Ureter (tissue), 1 donor: ENCODE measurements at regions not wholly inside any gene's neighbourhood (a gene's known extent, or its start where the extent isn't known, plus 50 kb on each side); places are given as distances from the start of the nearest gene placed in this dataset.
"Not testable (repeated sequence)": the region's sequence is repeated elsewhere in the genome, so short reads cannot be mapped to it uniquely, and the experiment has no call there.

Experiments
- DNase-seq: peaks from one replicate; pipeline ENCODE4 v3.0.0-alpha.2; 2020; ENCODE audit warnings: low spot score
- donor health status: DM: yes; HTN: yes; CAD: no.

DNA sequence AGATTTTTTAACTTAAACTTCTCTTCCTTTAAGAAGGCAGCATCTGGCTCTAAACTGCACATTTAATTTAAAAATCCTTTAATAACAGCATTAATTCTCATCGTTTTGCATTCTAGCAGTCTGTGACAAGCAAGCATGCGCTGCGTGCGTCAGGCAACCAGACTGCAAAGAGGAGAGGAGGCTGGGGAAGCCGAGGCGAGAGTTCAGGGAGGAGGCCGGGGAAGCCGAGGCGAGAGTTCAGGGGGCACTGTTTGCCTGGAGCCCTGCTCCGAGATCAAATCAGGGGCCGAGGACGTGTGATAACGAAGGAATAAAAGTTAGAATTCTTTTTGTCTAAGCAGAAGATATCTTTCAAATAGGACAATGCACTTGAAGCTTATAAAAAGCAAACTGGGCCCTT is 435.7 kb downstream of the EFNB2 start:
- no peak for DNase-seq

DNA sequence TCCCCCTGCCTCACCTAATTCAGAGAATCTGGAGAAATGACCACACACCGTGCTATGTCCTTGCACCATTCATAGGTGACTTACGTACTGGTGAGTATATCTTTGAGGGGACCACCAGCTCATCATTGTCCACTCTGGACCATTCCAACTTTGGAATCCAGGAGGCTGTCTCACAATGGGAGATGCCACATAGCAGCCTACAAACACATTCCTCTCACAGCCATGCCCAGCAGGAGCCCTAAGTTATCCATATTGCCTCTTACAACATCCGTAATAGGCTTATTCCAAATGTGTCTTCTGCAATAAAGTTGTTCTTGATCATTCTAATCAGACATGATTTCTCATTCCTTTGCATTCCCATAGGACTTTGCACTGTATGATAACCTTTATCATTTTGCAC is 436.7 kb downstream of the EFNB2 start:
- DNase-seq, result no peak

DNA sequence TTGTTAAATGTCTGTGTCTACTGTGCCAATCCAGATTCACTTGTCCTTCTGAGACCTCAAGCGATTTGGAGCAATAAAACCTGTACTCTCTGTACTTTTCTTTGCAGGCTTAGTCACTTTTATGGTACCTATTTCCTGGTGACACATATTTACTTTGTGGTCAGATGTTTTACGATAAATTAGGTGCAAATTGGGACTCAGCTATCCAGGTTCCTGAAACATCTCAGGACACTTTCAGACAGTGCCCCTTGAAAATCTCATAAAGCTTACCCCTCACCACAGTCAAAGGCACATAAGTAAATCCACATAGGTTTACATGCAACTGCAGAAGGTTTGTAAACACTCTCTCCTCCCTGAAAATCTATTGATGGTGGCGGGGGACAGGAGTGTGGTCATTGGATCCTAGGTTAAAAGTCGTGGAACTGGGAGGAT is 438.8 kb downstream of the EFNB2 start:
- no peak for DNase-seq

DNA sequence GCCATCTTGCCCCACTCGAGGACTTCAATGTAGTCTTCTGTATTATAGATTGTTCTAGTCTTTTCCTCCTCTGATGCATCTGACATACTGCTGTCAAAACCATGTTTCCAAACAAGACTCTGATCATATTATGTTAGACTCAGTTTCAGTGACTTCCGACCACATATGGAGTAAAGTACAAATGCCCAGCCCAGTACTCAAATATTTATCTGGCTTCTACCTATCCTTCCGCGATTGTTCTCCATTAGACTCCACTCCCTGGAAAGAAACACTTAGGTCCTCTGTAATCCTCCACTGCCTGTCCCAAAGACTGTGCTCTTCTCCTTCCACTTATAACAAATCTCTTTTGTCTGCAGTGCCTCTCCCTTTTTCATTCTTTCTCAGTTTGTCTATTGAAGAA is 439.5 kb downstream of the EFNB2 start:
- DNase-seq, result no peak

DNA sequence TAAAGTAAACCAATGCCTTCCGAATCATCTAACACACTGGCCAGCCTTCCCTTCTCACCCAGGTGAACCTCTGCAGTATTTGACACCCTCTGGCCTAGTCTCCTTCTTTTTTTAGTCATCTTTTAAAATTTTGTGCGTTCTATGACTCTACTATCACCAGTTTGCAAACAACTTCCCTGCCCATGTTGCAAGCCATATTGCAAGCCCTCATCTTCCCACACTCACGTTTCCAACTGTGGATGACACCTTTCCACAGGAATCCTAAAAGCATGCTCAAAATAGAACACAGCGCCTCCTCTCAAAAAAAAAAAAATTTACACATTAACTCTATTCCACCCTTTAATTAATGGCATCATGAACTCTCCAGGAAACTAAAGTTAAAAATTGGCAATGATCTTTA is 440.1 kb downstream of the EFNB2 start:
- DNase-seq, result no peak

DNA sequence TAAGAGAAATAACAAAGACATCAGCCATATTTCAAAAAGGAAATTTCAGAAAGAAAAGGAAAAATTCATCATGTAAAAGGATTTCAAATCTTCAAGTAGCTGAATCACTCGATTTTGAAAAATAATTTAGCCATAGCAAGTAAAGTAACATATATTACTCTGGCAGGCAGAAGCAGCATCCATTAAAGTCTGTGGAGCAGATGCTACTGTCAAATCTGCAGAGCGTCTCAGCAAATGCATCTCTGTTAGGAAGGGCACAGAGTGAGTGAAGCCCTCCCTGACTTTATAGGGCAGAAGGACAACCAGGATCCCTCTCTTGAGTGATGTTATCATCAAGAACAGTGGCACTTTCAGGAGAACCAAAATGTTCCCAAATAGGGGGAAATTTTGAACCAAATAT is 445.5 kb downstream of the EFNB2 start:
- DNase-seq, result no peak

DNA sequence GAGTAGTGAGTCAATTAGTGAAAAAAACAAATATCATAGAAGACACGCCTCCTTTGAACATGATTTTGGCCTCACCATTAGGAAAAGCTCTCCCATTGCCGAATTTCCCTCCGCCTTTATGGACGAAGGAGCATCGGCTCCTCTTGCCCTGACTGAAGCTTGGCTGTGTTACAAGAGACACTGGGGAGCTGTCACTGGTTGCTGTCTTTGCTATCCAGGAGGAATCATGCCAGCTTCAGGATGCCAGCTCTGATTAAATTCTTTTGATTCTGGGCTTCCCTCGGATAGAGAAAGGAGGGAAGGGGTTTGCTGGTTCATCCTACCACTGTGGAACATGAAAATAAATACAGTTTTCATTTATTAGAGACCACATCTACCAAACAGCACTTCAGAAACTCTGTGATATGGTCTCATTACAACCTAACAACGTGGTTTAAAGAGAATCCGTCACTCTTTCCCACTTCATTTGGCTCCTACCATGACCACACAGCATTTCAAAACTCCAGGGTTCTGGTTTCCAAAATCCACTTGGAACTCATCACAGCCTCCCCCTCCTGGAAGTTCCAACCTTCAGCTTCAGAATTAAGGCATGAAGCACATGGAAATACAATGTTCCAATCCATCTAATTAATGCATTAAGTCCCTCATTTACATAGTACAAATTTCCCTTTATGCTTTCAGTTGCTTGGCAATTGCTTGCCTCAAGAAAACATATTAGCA is 446.0 kb downstream of the EFNB2 start:
- no peak for DNase-seq

DNA sequence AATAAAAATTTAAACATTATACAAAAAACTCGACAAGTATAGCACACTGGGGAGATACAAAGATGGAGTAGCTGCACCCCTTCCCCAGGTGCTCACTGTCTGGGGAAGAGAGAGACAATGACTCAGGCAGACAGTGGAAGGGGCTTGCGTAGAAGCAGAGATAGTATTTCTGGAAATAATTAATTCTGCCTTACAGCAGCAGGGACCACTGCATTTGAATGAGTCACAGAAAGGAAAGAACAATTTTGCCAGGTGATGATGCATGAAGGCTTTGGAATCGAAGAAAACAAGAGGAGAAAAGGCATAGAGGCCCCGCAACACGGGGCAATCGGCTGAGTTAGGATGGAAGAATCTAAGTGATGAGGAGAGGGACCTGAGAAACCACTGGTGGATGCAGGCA is 447.4 kb downstream of the EFNB2 start:
- no peak for DNase-seq

DNA sequence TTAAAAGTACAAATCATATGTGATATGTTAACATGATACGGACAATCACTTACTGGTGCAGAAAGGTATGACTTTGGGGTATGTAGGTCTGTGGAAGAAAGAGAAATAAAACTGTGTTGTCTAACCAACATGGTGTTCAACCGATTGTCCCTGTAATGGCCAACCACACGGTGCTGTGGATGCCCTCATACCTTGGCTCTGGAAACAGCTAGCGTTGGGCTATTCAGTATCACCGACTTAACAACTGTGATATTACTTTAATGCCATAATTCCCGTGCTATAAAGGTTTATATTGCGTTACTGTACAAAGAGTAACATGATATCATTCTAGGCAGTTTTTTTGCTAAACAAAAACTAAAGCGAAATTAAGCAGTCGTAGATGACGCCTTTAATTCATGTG is 448.3 kb downstream of the EFNB2 start:
- no peak for DNase-seq

DNA sequence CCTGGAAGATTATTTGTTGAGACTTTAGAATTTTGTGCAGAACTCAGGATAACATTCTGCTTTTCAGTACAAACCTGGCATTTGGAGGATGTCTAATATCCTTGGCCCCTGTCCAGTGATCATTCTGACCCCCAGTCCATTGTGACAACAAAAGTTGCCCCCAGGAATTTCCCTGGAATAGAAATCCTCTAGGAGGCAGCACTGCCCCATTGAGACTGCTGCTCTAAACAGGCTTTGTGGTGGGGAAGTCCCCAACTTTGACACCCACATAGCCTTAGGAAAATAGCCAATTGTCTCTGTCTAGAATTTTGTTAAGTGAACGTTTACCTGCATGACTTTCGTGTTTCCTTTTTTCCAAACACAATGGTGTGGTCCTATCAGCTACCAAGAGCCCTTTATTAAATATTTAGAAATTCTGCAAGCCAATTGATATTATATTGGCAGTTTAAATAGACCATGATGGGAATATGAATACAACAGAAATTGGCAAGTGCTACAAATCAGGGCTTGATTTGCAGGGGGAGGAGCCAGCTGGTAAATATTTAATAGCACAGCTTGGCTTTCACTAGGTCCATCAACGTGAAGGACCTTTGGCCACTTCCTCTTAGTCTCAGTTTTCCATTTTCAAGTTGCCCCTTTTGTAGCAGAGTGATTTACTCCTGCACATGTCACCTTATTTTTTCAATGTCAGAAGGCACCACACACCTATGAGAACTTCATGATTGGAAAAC is 451.7 kb downstream of the EFNB2 start:
- no peak for DNase-seq

DNA sequence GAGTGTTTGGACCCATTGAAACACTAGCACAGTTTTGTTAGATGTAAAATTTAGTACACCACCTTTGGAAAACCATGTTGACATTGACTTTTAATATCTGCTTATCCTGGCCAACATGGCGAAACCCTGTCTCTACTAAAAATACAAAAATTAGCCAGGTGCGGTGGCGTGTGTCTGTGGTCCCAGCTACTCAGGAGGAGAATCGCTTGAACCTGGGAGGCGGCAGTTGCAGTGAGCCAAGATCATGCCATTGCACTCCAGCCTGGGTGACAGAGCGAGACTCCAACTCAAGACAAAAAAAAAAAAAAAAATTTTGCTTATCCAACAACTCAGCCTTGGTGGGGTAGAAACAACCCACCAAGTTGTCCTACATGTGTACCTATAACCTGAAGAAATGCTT is 454.2 kb downstream of the EFNB2 start:
- DNase-seq, result not testable (repeated sequence)

DNA sequence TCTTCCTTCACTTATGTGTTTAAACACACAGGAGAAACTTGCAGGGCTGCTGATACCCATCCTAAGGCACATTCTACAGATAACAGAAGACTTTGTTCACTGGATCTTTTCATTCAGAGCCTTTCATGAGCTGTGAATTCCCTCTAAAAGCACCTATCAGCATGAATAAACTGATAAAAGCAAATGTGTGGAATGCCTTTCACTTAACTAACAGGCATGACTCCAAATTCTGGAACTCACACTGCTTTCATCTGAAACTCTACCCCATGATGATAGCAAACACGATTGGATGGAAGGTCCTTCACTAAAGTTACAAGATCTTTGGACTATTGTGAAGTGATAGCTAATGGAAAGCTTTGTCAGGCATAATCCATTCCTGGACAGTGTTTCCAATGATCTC is 457.3 kb downstream of the EFNB2 start:
- no peak for DNase-seq

DNA sequence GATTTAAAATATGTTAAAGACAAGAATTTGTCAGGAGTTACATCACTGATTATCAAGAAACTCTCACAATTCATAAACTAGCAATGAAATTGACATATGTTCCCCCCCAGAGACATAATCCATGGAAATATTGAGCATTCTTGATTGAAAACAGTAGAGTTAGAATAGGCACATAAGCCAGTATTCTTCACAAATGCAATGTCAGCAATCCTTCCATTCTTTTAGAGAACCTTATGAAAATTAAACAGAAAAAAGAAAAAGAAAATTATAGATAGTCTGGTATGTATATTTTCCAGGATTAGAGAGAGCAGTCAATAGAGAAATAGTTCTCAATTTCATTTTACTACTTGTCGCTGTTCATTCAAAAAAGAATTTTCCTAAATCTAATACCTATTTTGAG is 458.4 kb downstream of the EFNB2 start:
- DNase-seq, result no peak

DNA sequence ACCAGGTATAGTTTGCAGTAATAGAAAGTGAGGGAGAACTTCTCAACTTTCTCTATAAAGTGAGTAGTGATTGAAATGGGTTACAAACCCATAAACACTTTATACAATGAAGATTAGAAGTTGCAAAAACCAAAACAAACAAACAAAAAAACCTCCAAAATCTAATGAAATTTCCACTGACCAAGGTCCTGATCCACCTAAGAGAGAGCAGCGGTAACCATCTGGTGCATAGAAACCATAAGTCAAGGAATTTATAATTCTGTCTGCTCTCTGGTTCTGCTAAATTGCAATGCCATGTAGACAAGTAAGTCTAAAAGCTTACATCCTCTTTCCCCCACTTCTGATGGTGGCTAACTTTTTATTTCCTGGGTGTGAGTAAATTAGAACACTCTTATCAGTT is 463.4 kb downstream of the EFNB2 start:
- DNase-seq, result no peak

DNA sequence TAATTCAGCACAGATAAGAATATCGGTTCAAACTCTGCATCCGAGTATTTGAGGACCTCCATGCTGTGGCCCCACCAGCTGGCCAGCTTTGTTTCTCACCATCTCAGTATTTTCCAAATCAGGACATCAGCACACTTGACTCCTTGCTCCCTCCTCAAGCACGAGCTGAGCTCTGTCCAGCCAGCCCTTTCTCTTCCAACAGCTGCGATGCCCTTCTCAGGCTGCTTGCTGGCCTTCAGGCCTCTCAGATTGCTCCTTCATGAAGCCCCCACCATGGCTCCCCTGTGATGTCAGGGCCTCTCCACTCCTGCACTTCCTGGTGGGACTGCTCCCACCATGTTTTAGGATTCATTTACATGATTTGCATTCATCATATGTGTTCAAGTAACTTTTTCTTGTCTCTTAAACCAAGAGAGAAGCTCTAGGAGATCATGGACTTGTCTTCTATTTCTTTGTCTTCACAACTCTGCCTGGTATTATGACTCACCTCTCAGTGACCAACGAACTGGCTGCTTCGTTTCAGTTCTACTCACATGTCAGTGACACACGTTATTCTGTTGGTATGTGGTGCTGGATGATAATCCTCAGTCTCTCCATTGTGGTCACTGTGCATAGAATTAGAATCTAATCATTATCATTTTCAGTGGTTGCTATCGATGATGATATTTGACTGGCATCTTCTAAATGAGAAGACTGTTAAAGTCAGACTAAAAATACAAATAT is 471.7 kb downstream of the EFNB2 start:
- DNase-seq, result no peak

DNA sequence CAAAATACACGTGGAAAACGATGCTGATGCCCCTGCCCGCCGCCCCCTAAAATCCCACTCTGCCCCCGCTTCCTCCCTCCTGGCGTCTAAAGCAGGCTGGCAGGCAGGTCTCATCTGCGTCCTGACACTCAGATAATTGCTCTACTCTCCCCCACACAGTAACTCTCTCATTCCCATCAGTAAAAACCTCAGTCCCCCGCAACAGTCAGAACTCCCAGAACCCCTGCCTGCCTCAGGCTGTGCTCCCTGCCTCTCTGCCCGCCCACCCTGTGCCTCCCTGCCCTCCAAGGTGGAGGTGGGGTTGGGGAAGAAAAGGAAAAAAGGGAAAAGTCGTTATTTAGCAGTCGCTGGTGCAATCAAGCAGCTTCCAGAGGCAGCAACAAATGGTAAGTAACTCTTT is 473.7 kb downstream of the EFNB2 start:
- no peak for DNase-seq

DNA sequence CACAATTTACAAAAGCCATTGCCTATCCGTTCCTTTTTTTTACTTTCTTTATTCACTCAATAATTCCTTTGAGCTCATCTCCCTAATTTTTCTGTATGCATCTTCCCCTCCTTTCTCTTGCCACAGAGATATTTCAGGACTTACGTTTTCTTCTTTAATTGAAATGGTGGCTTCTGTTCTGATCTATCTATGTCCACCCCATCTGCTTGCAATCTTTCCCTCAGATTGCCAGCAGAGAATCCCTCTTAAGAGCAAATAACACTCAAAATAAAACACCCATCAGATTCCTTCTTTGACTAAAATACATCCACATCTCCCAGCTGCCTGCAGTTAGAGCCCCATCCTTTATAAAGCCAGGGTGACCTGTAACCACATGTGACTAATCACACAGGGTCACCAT is 478.6 kb downstream of the EFNB2 start:
- no peak for DNase-seq

DNA sequence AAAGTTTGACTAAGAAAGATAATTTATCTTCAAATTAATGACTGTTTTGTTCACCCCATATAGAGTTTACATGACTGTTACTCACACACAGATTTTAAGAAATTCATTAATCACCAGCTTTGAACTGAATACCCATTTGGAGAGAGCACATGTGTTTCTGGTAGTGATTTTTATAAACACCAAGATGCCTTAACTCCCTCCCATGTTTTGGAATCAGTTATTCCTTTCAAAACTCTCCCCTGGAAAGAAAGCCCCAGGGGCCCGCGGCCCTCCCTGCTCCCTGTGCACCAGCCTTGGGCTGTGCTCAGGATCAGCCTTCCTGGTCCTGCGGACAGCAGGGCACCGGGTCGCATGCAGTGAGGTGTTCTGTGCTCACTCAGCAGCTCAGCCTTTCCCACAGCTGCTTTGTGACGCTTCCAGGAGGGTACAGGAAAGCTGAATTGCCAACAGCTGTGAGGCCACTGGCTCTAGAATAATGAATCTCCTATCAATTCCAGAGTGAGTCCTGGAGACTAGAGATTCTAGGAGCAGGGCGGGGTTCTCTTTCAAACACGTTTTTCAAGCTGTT is 483.2 kb downstream of the EFNB2 start:
- DNase-seq, result no peak

DNA sequence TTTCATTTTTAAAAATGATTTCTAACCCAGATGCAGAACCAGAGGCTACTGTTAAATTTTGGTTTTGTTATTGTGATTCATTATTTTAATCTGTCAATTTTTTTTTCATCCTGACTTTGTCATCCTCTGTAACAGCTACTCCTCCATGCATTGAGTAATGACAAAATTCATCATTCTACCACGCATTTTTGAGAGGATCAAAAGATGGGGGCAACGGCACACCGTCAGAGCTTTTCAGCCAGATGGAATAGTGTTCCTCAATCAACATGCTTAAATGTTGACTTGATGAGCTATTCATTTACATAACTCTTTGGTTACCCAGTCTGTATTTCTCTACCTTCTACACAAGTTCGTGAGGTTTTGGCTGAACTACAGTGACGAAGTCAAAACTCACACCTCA is 486.3 kb downstream of the EFNB2 start:
- no peak for DNase-seq

DNA sequence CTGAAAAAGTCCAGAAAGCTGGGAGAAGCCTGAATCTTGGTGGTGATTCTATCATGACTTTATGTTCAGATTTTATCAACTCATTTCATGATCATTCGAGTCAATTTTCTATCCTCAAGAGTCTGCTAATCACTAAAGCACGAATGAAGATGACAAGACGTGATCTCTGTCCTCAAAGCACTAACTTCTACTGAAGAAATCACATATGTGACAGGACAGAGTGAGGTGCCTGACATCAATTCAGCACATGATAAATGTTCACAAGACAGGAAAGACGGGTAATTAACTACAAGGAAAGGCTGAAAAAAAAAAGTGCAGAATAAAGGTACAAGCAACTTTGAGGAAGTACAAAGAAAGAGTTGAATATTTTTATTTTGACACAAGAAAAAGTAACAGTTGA is 487.1 kb downstream of the EFNB2 start:
- no peak for DNase-seq

DNA sequence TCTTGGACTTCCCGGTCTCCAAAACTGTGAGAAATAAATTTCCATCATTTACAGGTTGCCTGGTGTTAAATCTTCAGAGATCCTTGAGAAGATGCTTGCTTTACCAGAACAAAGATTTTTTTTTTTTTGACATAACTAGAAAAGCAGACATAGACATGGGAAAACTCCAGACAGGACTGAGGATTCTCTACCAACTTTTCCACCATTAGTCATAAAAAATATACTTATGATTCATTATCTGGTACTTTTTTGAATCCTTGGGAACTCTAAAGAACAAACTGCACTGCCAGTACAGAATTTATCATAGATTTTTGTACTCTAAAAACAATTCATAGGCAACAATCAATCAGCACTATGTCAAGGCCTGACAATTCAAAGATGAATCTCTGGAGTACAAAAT is 487.6 kb downstream of the EFNB2 start:
- no peak for DNase-seq

DNA sequence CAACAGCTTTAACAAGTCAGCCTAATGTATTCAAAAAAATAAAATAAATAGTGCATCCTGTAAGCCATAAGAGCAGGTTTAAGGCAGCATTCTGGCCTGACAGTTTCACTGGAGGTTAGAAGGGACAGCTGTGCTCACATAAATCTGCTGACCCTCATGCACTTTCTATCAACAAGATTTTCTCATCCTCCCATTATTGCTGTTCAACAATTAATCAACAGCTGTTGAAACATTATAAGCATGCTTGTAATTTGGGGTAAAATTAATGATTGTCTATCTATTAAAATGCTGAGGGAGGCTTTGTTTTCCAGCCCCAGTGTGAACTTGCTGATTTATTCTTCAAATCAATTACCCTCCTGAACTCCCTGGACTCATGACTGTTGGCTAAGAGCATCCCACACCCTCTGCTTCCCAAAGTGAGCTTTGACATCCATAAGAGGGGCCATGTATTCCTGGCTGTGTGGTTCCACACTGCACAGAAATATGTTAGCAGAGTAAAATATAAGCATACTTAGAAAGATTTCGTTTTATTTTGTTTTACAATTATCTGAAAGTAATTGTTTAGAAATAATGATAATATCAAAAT is 492.4 kb downstream of the EFNB2 start:
- no peak for DNase-seq
